ENCODE measurements at regions not wholly inside any gene's neighbourhood (a gene's known extent, or its start where the extent isn't known, plus 50 kb on each side); places are given as distances from the start of the nearest gene placed in this dataset.
A peak's percentile ranks its signal among the peaks of the same experiment; 100 is the strongest.

GRCh38 chr1:196001188-196001587 is 607.1 kb downstream of the KCNT2 start:
- DNase-seq, result no peak

DNA sequence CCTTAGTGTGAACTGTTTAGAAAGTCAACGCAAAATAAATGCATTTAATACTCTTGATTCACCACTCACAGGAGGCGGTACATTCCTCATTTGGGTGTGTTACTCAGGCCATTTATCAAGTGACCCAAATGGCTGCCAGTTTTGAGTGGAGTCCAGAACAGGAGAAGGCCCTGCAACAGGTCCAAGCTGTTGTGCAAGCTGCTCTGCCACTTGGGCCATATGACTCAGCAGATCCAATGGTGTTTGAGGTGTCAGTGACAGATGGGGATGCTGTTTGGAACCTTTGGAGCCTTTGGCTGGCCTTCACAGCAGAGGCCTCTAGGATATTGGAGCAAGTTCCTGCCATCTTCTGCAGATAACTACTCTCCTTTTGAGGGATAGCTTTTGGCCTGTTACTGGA is 609.2 kb downstream of the KCNT2 start:
- no peak for DNase-seq

GRCh38 chr1:195981448-195982139 is 626.6 kb downstream of the KCNT2 start:
- DNase-seq, result peak; percentile 58

DNA sequence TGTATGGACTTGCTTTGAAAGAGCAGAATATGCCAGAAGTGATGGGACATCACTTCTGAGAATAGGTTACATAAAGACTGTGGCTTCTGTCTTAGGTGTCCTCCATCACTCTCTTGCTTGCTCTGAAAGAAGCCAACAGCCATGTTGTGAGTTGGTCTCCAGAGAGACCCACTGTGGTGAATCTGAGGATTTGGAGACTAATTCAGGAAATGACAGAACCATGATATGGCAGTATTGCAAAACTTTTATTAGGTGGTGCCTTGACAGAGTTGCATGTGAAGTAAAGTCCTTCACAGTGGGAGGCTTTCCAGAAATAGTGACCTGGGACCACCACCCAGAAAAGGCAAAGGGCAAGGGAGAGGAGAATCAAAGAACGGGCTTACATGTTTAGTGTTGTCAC is 628.6 kb downstream of the KCNT2 start:
- peak; percentile 24 for DNase-seq

DNA sequence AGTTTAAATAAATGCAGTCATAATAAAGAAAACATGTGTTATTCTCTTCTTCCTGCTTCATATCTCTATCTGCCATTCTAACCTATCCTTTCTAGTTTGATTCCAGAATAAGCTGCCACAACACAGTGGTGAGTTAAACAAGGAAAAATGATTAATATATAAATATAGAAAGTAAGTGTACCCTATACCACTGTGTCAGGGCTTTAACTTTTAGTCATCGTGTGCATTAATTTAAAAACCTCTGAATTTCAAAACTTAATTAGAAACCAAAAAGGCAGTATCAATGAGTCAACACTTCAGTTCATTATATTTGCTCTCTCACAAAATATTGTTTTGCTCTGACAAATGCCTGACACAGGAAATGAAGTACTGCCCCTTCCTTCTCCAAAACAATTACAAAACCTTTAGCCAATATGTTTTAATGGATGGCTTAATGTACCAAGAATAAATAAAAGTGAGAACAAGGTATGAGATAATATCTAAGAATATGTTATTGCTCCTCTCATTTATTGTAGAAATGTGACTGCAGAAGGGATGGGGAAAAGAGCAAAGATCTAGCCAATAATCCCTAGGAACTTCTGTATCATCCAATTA is 634.8 kb downstream of the KCNT2 start:
- DNase-seq, result no peak

DNA sequence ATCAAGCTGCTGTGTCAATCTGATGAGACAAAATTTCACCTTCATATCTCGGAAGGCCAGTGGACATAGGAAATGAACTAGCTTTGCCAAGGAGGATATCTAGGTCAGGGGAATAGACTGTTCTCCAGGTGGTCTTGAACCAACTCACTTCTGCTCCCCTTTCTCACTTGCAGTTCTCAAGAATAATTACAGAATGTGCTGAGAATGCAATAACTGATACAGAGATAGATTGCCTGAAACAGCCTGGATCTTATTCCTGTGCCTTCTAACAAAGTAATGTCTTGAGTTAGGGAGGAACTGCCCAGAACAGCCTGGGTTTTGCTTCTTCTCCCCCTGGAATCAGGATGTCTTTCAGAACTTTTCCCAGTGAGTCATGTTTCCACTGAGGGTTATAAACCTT is 636.7 kb downstream of the KCNT2 start:
- DNase-seq, result no peak

DNA sequence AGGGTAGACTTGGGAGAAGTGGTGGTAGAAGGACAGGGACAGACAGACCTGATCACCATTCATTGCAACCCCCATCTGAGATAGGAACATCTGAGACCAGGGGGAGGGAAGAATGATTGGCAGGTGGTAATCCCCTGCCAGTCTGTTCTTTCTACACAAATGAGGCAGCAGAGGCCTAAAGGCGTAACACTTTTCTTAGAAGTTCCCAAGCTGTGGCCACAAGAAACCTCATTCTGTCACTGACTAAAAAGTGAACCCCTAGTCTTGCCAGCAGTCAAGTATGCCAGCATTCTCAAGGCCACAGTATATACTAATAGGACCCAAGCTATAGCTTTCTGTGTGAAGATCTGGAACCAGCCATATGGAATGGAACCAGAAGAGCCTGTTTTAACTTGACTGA is 638.0 kb downstream of the KCNT2 start:
- no peak for DNase-seq

DNA sequence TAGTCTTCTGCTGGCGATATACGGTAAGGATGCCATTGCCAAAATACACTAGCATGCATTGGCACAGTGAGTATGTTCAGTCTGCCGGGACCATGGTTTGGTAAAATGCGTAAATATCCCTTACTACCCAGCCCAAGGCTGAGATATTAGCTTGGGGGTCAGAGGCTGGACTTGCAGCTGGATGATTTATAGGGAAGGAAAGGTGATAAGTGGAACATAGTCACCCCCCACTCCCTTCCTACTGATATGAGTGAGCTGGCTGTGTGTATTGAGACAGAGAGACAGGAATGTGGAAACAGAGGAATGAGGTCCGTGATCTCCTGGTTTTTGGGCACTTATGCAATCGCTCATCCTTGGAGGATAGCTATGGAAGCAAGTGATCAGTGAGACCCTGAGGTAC is 642.8 kb downstream of the KCNT2 start:
- no peak for DNase-seq

- no peak for DNase-seq
Measured at GRCh38 chr1:195965036-195965435, 643.2 kb downstream of the KCNT2 start.

GRCh38 chr1:195964516-195964915 is 643.7 kb downstream of the KCNT2 start:
- no peak for DNase-seq

DNA sequence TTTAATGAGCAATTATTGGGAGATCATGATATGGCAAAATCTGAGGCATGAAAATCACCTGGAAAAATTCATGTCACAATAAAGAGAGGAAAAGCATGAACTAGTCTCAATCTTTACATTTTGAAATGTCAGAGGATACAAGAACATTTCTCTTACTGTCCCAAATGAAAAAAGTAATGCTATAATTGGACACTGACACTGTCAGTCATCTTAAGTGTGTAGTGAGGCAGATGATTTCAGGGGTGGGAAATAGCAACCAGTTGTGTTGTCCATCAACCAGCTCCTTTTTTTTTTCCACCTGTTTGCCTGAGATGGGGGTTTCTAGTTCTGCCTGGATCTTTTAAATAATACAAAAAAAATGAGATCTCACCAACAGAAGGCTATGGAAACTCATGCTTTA is 646.2 kb downstream of the KCNT2 start:
- no peak for DNase-seq

- DNase-seq, result no peak
Measured at GRCh38 chr1:195960580-195960979, 647.7 kb downstream of the KCNT2 start.

GRCh38 chr1:195958131-195958530 is 650.1 kb downstream of the KCNT2 start:
- DNase-seq, result no peak

DNA sequence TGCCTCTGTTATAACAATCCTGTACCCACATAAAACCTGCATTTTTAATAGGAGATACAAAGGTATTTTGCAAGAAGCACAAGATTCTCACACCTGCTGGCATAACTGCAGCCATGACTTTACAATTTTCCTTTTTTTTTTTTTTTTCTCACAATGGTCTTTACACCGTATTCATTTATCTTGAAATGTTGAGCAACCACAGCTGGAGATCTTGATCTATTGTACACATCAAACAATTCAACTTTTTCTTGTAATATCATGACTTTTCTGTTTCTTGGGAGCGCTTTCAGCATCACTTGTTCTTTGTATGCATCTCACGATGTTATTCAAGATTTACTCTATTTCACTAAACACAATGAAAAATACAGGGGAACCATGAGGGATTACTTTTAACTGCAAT is 651.4 kb downstream of the KCNT2 start:
- DNase-seq, result no peak

- no peak for DNase-seq
Measured at GRCh38 chr1:195954848-195955247, 653.4 kb downstream of the KCNT2 start.

DNA sequence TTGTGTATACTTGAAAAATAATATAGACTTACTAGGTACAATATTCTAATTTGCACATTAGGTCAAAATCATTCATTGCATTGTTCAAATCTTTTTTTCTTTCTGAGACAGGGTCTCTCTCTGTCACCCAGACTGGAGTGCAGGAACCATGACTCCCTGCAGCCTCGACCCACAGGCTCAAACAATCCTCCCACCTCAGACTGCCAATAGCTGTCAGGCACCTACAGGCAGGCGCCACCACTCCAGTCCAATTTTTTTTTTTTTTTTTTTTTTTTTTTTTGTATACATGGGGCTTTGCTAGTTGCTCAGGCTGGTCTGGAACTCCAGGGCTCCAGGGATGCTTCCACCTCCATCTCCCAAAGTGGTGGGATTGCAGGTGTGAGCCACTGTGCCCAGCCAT is 656.9 kb downstream of the KCNT2 start:
- no peak for DNase-seq

GRCh38 chr1:195948123-195948895 is 659.9 kb downstream of the KCNT2 start:
- DNase-seq, result no peak

- DNase-seq, result no peak
Measured at GRCh38 chr1:195946500-195946899, 661.7 kb downstream of the KCNT2 start.

DNA sequence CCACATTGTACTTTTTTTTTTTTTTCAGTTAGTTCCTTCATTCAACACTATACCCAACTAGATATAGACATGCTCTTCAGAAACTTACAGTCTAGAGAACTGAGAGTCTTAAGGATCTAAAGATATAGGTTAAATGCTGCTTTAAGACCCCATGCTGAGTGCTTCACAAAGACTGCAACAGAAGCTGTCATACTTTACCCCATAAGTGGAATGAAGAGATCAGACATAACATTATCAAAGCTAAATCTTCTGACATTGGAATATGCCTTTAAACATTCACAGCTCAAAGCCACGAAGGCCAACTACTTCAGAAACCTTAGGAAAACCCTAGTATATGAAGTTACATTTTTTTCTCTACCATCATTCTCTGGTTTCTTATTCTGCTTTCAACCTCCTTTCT is 666.4 kb downstream of the KCNT2 start:
- no peak for DNase-seq

GRCh38 chr1:195941314-195941713 is 666.9 kb downstream of the KCNT2 start:
- DNase-seq, result no peak

GRCh38 chr1:195939844-195940243 is 668.4 kb downstream of the KCNT2 start:
- peak; percentile 3 for DNase-seq

- DNase-seq, result peak; percentile 0
Measured at GRCh38 chr1:195934817-195935553, 673.3 kb downstream of the KCNT2 start.

DNA sequence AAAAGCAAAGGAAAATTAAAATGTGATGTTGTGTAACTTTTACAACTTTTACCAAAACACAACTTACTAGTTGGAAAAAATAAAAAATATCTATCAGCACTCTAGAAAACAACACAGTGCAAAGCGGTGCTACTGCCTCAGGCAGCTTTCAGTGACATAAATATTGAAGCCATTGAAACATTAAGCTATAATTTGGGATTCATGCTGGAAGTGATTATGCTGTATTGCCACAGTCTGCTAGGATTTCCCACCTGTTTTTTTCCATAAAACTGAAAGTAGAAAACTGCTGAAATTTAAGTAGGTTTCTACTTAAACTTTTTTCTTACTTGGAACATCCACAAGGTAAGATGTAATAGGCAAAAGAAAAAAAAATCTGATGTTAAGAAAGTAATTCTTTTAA is 674.4 kb downstream of the KCNT2 start:
- DNase-seq, result no peak

GRCh38 chr1:195915826-195916225 is 692.4 kb downstream of the KCNT2 start:
- DNase-seq, result no peak
